ENCODE measurements at regions not wholly inside any gene's neighbourhood (a gene's known extent, or its start where the extent isn't known, plus 50 kb on each side); places are given as distances from the start of the nearest gene placed in this dataset. TPM values are rescaled to one million over a fixed set of nuclear protein-coding genes. Genes with fewer than 3 reads are reported as not detected.

- intact Hi-C loops (cut with DNase I; ENCODE audit: low total_unique reads), result no loop called here
- Histone ChIP-seq H3K27me3 (no peaks in the 10 kb centered on the region), H3K4me1 (no peaks in the 10 kb centered on the region), H3K36me3 (no peaks in the 10 kb centered on the region), H3K9me3 (no peaks in the 10 kb centered on the region), H3K4me3 (no peak overlapping the region), H3K27ac (no peak overlapping the region)
- DNase-seq, result no peak
- TF ChIP-seq POLR2A (IDR thresholded peaks at IDR 0.05) (no peak), CTCF (IDR thresholded peaks at IDR 0.05) (no peak)
Observed at GRCh38 chr2:15889442-15890123, 50.8 kb upstream of the MYCN start.

GRCh38 chr2:15890124-15890754, 50.1 kb upstream of the MYCN start:
- H3K4me1 ChIP-seq, result no peaks in the 10 kb centered on the region
- no peaks in the 10 kb centered on the region for H3K27me3 ChIP-seq
- intact Hi-C loops (cut with DNase I; ENCODE audit: low total_unique reads), result no loop called here
- DNase-seq, result no peak
- H3K4me3 ChIP-seq, result no peak overlapping the region
- H3K27ac ChIP-seq, result no peak overlapping the region
- no peak for TF ChIP-seq POLR2A (IDR thresholded peaks at IDR 0.05)
- no peak for TF ChIP-seq CTCF (IDR thresholded peaks at IDR 0.05)
- H3K36me3 ChIP-seq, result no peaks in the 10 kb centered on the region
- no peaks in the 10 kb centered on the region for H3K9me3 ChIP-seq

Small RNAs in the stretch of these regions (small RNA-seq; reads per million reads assigned to genes)
- gene RNU5E-7P, result not detected

All from uterus (tissue), 3 donors.